ENCODE measurements at regions not wholly inside any gene's neighbourhood (a gene's known extent, or its start where the extent isn't known, plus 50 kb on each side); places are given as distances from the start of the nearest gene placed in this dataset.

DNA sequence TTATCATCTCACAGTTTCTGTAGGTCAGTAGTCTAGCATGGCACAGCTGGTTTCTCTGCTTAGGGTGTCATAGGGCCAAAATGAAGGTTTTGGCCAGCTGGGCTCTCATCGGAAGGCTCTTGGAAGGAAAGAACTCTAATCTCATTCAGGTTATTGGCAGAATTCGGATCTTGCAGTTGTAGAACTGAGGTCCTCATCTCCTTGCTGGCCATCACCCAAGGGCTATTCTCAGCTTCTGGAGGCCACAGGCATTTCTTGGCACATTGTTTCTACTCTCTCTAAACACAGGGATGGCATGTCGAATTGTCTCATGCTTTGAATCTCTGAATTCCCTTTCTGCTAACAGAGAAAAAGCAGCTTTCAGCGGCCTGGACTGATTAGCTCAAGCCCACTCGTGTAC, 258.0 kb upstream of the SMARCA2 start:
- Histone ChIP-seq H3K9me2 (ENCODE audit: insufficient read depth, low read length) (no peaks in the 10 kb centered on the region), H3K9me3 (ENCODE audit: low read length) (no peaks in the 10 kb centered on the region), H3K36me3 (ENCODE audit: insufficient read depth, low read length) (no peaks in the 10 kb centered on the region), H3K4me2 (ENCODE audit: low read length) (no peak overlapping the region), H3K9ac (ENCODE audit: low read length) (no peak overlapping the region), H4K20me1 (ENCODE audit: insufficient read depth) (no peaks in the 10 kb centered on the region), H3F3A (ENCODE audit: insufficient read depth, low read length, poor library complexity, severe bottlenecking) (no peaks in the 10 kb centered on the region), H2AFZ (ENCODE audit: low read depth, low read length) (no peak overlapping the region), H3K27ac (ENCODE audit: low read length) (no peak overlapping the region), H3K4me3 (ENCODE audit: low read length) (no peak overlapping the region), H3K27me3 (ENCODE audit: insufficient read depth, low read depth, low read length) (no peaks in the 10 kb centered on the region), H3K79me2 (replicated peaks; ENCODE audit: insufficient read depth, low read length) (no peaks in the 10 kb centered on the region)
- no peak for TF ChIP-seq MXI1 (conservative IDR thresholded peaks at IDR 0.05; ENCODE audit: poor library complexity, severe bottlenecking)
- TF ChIP-seq POLR2AphosphoS5 (IDR thresholded peaks at IDR 0.05) = no peak
- TF ChIP-seq TAF1 (IDR thresholded peaks at IDR 0.05; ENCODE audit: low read depth) = no peak
- no peak for TF ChIP-seq RAD21 (conservative IDR thresholded peaks at IDR 0.05)
- TF ChIP-seq SMC3 (conservative IDR thresholded peaks at IDR 0.05; ENCODE audit: poor library complexity) = no peak
- TF ChIP-seq, protein P1, sequence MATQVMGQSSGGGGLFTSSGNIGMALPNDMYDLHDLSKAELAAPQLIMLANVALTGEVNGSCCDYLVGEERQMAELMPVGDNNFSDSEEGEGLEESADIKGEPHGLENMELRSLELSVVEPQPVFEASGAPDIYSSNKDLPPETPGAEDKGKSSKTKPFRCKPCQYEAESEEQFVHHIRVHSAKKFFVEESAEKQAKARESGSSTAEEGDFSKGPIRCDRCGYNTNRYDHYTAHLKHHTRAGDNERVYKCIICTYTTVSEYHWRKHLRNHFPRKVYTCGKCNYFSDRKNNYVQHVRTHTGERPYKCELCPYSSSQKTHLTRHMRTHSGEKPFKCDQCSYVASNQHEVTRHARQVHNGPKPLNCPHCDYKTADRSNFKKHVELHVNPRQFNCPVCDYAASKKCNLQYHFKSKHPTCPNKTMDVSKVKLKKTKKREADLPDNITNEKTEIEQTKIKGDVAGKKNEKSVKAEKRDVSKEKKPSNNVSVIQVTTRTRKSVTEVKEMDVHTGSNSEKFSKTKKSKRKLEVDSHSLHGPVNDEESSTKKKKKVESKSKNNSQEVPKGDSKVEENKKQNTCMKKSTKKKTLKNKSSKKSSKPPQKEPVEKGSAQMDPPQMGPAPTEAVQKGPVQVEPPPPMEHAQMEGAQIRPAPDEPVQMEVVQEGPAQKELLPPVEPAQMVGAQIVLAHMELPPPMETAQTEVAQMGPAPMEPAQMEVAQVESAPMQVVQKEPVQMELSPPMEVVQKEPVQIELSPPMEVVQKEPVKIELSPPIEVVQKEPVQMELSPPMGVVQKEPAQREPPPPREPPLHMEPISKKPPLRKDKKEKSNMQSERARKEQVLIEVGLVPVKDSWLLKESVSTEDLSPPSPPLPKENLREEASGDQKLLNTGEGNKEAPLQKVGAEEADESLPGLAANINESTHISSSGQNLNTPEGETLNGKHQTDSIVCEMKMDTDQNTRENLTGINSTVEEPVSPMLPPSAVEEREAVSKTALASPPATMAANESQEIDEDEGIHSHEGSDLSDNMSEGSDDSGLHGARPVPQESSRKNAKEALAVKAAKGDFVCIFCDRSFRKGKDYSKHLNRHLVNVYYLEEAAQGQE (IDR thresholded peaks at IDR 0.05; ENCODE audit: borderline replicate concordance) = no peak
- TF ChIP-seq, protein P2, sequence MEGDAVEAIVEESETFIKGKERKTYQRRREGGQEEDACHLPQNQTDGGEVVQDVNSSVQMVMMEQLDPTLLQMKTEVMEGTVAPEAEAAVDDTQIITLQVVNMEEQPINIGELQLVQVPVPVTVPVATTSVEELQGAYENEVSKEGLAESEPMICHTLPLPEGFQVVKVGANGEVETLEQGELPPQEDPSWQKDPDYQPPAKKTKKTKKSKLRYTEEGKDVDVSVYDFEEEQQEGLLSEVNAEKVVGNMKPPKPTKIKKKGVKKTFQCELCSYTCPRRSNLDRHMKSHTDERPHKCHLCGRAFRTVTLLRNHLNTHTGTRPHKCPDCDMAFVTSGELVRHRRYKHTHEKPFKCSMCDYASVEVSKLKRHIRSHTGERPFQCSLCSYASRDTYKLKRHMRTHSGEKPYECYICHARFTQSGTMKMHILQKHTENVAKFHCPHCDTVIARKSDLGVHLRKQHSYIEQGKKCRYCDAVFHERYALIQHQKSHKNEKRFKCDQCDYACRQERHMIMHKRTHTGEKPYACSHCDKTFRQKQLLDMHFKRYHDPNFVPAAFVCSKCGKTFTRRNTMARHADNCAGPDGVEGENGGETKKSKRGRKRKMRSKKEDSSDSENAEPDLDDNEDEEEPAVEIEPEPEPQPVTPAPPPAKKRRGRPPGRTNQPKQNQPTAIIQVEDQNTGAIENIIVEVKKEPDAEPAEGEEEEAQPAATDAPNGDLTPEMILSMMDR (IDR thresholded peaks at IDR 0.05; ENCODE audit: poor library complexity, severe bottlenecking) = no peak
- TF ChIP-seq EP300 (conservative IDR thresholded peaks at IDR 0.05; ENCODE audit: poor library complexity, severe bottlenecking) = no peak
- TF ChIP-seq EZH2 (IDR thresholded peaks at IDR 0.05; ENCODE audit: borderline replicate concordance, insufficient read depth, low read length, poor library complexity, severe bottlenecking) = no peak

DNA sequence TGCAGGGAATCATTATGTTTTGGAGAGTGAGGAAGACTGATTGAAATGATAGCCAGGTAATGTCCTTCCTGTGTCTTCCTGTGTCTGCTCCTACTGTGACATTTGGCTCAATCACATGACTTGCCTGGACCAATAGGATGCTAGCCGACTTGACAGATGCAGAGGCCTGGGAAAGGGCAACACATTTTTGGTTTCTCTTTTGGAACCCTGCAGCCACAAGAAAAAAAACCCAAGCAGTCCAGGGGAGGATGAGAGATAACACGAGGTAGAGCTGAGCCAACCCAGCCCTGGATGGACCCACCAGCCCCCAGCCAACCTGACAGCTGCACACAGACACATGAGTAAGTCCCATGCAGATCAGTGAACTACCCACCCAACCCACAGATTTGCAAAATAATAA, 256.1 kb upstream of the SMARCA2 start:
- no peaks in the 10 kb centered on the region for H3F3A ChIP-seq (ENCODE audit: insufficient read depth, low read length, poor library complexity, severe bottlenecking)
- TF ChIP-seq POLR2AphosphoS5 (IDR thresholded peaks at IDR 0.05) (no peak), TAF1 (IDR thresholded peaks at IDR 0.05; ENCODE audit: low read depth) (no peak), SMC3 (conservative IDR thresholded peaks at IDR 0.05; ENCODE audit: poor library complexity) (no peak), RAD21 (conservative IDR thresholded peaks at IDR 0.05) (no peak), EP300 (conservative IDR thresholded peaks at IDR 0.05; ENCODE audit: poor library complexity, severe bottlenecking) (no peak), EZH2 (IDR thresholded peaks at IDR 0.05; ENCODE audit: borderline replicate concordance, insufficient read depth, low read length, poor library complexity, severe bottlenecking) (no peak), MXI1 (conservative IDR thresholded peaks at IDR 0.05; ENCODE audit: poor library complexity, severe bottlenecking) (no peak)
- TF ChIP-seq, protein P2 (IDR thresholded peaks at IDR 0.05; ENCODE audit: poor library complexity, severe bottlenecking) = no peak
- TF ChIP-seq, protein P1 (IDR thresholded peaks at IDR 0.05; ENCODE audit: borderline replicate concordance) = no peak
- no peak overlapping the region for H3K4me3 ChIP-seq (ENCODE audit: low read length)
- H4K20me1 ChIP-seq (ENCODE audit: insufficient read depth) = no peaks in the 10 kb centered on the region
- no peak overlapping the region for H3K9ac ChIP-seq (ENCODE audit: low read length)
- H3K4me2 ChIP-seq (ENCODE audit: low read length) = no peak overlapping the region
- no peaks in the 10 kb centered on the region for H3K79me2 ChIP-seq (replicated peaks; ENCODE audit: insufficient read depth, low read length)
- H3K36me3 ChIP-seq (ENCODE audit: insufficient read depth, low read length) = no peaks in the 10 kb centered on the region
- H2AFZ ChIP-seq (ENCODE audit: low read depth, low read length) = no peak overlapping the region
- H3K9me2 ChIP-seq (ENCODE audit: insufficient read depth, low read length) = no peaks in the 10 kb centered on the region
- no peaks in the 10 kb centered on the region for H3K9me3 ChIP-seq (ENCODE audit: low read length)
- no peaks in the 10 kb centered on the region for H3K27me3 ChIP-seq (ENCODE audit: insufficient read depth, low read depth, low read length)
- no peak overlapping the region for H3K27ac ChIP-seq (ENCODE audit: low read length)

Data from neural cell (in vitro differentiated cells).